H9 (cell line): ENCODE measurements at regions not wholly inside any gene's neighbourhood (a gene's known extent, or its start where the extent isn't known, plus 50 kb on each side); places are given as distances from the start of the nearest gene placed in this dataset.

Experiments used
- DNase-seq: peaks from one replicate; pipeline ENCODE4 v3.0.0-alpha.2; 2017
- H2AFZ ChIP-seq: one replicate; pipeline ENCODE4 v1.6.1; 2013; ENCODE audit warnings: mild to moderate bottlenecking, low read length, control low read depth, moderate library complexity
- H2AK5ac ChIP-seq: 2 replicates; pipeline ENCODE4 v1.6.1; 2013; ENCODE audit warnings: low read length, control low read depth, mixed read lengths; ENCODE audit not compliant: insufficient read length
- H2BK120ac ChIP-seq: one replicate; pipeline ENCODE4 v1.6.1; 2013; ENCODE audit warnings: low read depth, mild to moderate bottlenecking, low read length, control low read depth, inconsistent platforms; ENCODE audit not compliant: poor library complexity, severe bottlenecking
- H2BK12ac ChIP-seq: 2 replicates; pipeline ENCODE4 v1.6.1; 2013; ENCODE audit warnings: low read length, control low read depth, mixed read lengths, low read depth; ENCODE audit not compliant: insufficient read length
- H2BK15ac ChIP-seq: 2 replicates; pipeline ENCODE4 v1.6.1; 2013; ENCODE audit warnings: low read depth, low read length, control low read depth
- H2BK20ac ChIP-seq: one replicate; pipeline ENCODE4 v1.6.1; 2013; ENCODE audit warnings: low read depth, mild to moderate bottlenecking, low read length, control low read depth, inconsistent platforms; ENCODE audit not compliant: poor library complexity, severe bottlenecking
- H2BK5ac ChIP-seq: 2 replicates; pipeline ENCODE4 v1.6.1; 2013; ENCODE audit warnings: low read length, control low read depth, mixed read lengths; ENCODE audit not compliant: insufficient read length
- H3K14ac ChIP-seq: 2 replicates; pipeline ENCODE4 v1.6.1; 2013; ENCODE audit warnings: low read length, control low read depth; ENCODE audit not compliant: insufficient read depth
- H3K18ac ChIP-seq: 2 replicates; pipeline ENCODE4 v1.6.1; 2013; ENCODE audit warnings: low read depth, mild to moderate bottlenecking, mixed read lengths, low read length, control low read depth; ENCODE audit not compliant: insufficient read length
- H3K23ac ChIP-seq: 2 replicates; pipeline ENCODE4 v1.6.1; 2013; ENCODE audit warnings: low read length, control low read depth, mixed read lengths, low read depth; ENCODE audit not compliant: insufficient read length
- H3K23me2 ChIP-seq: 2 replicates; pipeline ENCODE4 v1.6.1; 2013; ENCODE audit warnings: low read depth, mild to moderate bottlenecking, mixed read lengths, low read length, control low read depth; ENCODE audit not compliant: insufficient read length, poor library complexity, severe bottlenecking
- H3K27ac ChIP-seq: 2 replicates; pipeline ENCODE4 v1.5.1; 2013; ENCODE audit warnings: low read length, control low read depth, mixed read lengths, low read depth; ENCODE audit not compliant: insufficient read length
- H3K27me3 ChIP-seq: 2 replicates; pipeline ENCODE4 v1.6.1; 2013; ENCODE audit warnings: low read length, control low read depth, inconsistent platforms; ENCODE audit not compliant: insufficient read depth
- H3K4ac ChIP-seq: 2 replicates; pipeline ENCODE4 v1.6.1; 2013; ENCODE audit warnings: low read depth, mild to moderate bottlenecking, control low read depth, inconsistent platforms, low read length, moderate library complexity
- H3K4me1 ChIP-seq: 2 replicates; pipeline ENCODE4 v1.6.1; 2013; ENCODE audit warnings: low read length, control low read depth, inconsistent platforms; ENCODE audit not compliant: insufficient read depth
- H3K4me2 ChIP-seq: 2 replicates; pipeline ENCODE4 v1.6.1; 2013; ENCODE audit warnings: low read length, control low read depth, mixed read lengths; ENCODE audit not compliant: insufficient read length, insufficient read depth
- H3K56ac ChIP-seq: 2 replicates; pipeline ENCODE4 v1.6.1; 2013; ENCODE audit warnings: low read depth, mild to moderate bottlenecking, mixed read lengths, low read length, control low read depth; ENCODE audit not compliant: insufficient read length
- H3K79me1 ChIP-seq: 2 replicates; pipeline ENCODE4 v1.6.1; 2013; ENCODE audit warnings: low read depth, mild to moderate bottlenecking, moderate library complexity, low read length, control low read depth, inconsistent platforms; ENCODE audit not compliant: insufficient read depth, poor library complexity, severe bottlenecking
- H3K79me2 ChIP-seq: 2 replicates; pipeline ENCODE4 v1.6.1; 2013; ENCODE audit warnings: low read length, control low read depth, inconsistent platforms; ENCODE audit not compliant: insufficient read depth
- H3K9ac ChIP-seq: 2 replicates; pipeline ENCODE4 v1.6.1; 2013; ENCODE audit warnings: low read length, control low read depth, mixed read lengths; ENCODE audit not compliant: insufficient read length; ENCODE audit errors: extremely low read depth
- H3K9me3 ChIP-seq: one replicate; pipeline ENCODE4 v1.6.1; 2013; ENCODE audit warnings: low read depth, low read length, inconsistent platforms; ENCODE audit not compliant: control insufficient read depth
- H3T11ph ChIP-seq: one replicate; pipeline ENCODE4 v1.6.1; 2013; ENCODE audit warnings: mild to moderate bottlenecking, low read length, control low read depth, inconsistent platforms
- H4K20me1 ChIP-seq: one replicate; pipeline ENCODE4 v1.6.1; 2013; ENCODE audit not compliant: control insufficient read depth, insufficient read length, insufficient read depth
- H4K5ac ChIP-seq: 2 replicates; pipeline ENCODE4 v1.6.1; 2013; ENCODE audit warnings: low read depth, mild to moderate bottlenecking, mixed read lengths, low read length, control low read depth; ENCODE audit not compliant: insufficient read length
- H4K8ac ChIP-seq: replicated peaks from 2 replicates; pipeline ENCODE4 v1.6.1; 2013; ENCODE audit warnings: low read length, control low read depth, mixed read lengths, low read depth; ENCODE audit not compliant: insufficient read length
- H4K91ac ChIP-seq: 2 replicates; pipeline ENCODE4 v1.6.1; 2013; ENCODE audit warnings: low read depth, mild to moderate bottlenecking, moderate library complexity, mixed read lengths, low read length, control low read depth; ENCODE audit not compliant: insufficient read length
- H3K27ac Mint-ChIP-seq, 3 experiments: 2 replicates in 2 of 3; 3 replicates in 1 of 3; pipeline ENCODE4 v1.8.0; 2020 to 2021; ENCODE audit warnings: mixed read lengths in 3 of 3, mild to moderate bottlenecking in 1 of 3, moderate library complexity in 1 of 3
- H3K27me3 Mint-ChIP-seq: 2 replicates; pipeline ENCODE4 v1.8.0; 2021; ENCODE audit warnings: low read depth, mild to moderate bottlenecking, moderate library complexity, mixed read lengths
- H3K36me3 Mint-ChIP-seq, 3 experiments: 2 replicates in 2 of 3; 3 replicates in 1 of 3; pipeline ENCODE4 v1.8.0; 2020 to 2021; ENCODE audit warnings: low read depth in 3 of 3, mixed read lengths in 3 of 3; ENCODE audit not compliant: insufficient read depth in 1 of 3
- H3K4me1 Mint-ChIP-seq, 2 experiments: 2 replicates each; pipeline ENCODE4 v1.8.0; 2020; ENCODE audit warnings: mixed read lengths in 2 of 2
- H3K4me3 Mint-ChIP-seq, 2 experiments: 2 replicates in 1 of 2; 3 replicates in 1 of 2; pipeline ENCODE4 v1.8.0; 2020 to 2021; ENCODE audit warnings: mild to moderate bottlenecking in 2 of 2, mixed read lengths in 2 of 2, moderate library complexity in 1 of 2
- H3K9me3 Mint-ChIP-seq, 2 experiments: 2 replicates in 1 of 2; 3 replicates in 1 of 2; pipeline ENCODE4 v1.8.0; 2020; ENCODE audit warnings: mild to moderate bottlenecking in 2 of 2, mixed read lengths in 2 of 2, moderate library complexity in 1 of 2
- WGBS: extraction: QIAGEN DNeasy Blood & Tissue Kit; methylation state at CpG from one replicate; pipeline ENCODE4 v1.1.7; 2013; ENCODE audit warnings: missing lambda C conversion rate, low lambda C conversion rate, mixed read lengths; ENCODE audit not compliant: insufficient read length; ENCODE audit errors: extremely low coverage; 5-methylcytosine and 5-hydroxymethylcytosine counted together
- TF ChIP-seq, protein P1 (sequence below): fragments of 200-600 bp; sonication (generic); conservative IDR thresholded peaks from 3 replicates; pipeline ENCODE4 v1.8.0; 2021; ENCODE audit warnings: antibody characterized with exemption, mild to moderate bottlenecking

DNA sequence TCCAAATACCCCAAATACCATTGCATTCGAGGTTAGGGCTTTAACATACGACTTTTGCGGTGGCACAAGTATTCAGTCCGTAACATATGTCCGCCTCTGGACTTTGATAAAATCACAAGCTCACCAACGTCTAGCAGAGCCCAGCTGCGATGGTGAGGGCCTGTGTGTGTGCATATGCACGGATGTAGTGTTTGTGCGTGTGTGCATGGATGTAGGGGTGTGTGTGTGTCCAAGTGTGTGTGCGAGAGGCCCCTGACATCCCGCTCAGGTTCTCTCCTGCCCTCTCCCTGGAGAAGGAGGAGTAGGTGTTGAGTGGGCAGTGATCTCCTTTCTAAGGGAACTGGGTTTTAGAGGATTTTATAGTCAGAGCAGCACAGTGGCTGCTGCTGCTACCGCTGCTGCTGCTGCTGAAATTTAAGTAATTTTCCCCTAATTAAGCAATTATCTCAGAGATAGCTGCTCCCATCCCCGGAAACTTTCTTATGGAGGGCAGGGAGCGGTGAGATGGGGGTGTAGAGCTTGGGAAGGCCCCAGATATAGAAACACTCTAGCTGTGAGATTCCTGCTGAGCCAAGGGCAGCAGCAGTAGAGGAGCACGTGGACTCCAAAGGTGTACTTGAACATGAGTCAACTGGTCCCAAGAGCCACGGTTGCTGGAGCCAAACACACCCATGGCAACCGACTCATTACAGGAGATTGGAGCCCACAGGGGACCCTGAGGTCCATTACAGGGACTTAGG lies 121.7 kb upstream of the SDK2 start:
- Histone ChIP-seq H3T11ph (no peak overlapping the region), H4K8ac (no peak overlapping the region), H3K27me3 (no peaks in the 10 kb centered on the region), H3K23me2 (no peaks in the 10 kb centered on the region), H3K79me1 (no peaks in the 10 kb centered on the region), H2AK5ac (no peak overlapping the region), H3K56ac (no peak overlapping the region), H2BK5ac (no peak overlapping the region), H4K91ac (no peak overlapping the region), H4K5ac (no peak overlapping the region), H2BK120ac (no peak overlapping the region), H2BK15ac (no peak overlapping the region), H3K14ac (no peak overlapping the region; the same call in 1 of the 2 replicates), H3K4me1 (no peaks in the 10 kb centered on the region), H2BK12ac (no peak overlapping the region), H3K9me3 (no peaks in the 10 kb centered on the region), H3K27ac (no peak overlapping the region), H2AFZ (no peak overlapping the region), H3K18ac (no peak overlapping the region), H3K79me2 (no peaks in the 10 kb centered on the region), H4K20me1 (no peaks in the 10 kb centered on the region), H3K4me2 (no peak overlapping the region), H3K23ac (no peak overlapping the region), H2BK20ac (no peak overlapping the region), H3K9ac (no peak overlapping the region), H3K4ac (no peak overlapping the region)
- no peak overlapping the region for H3K4me3 Mint-ChIP-seq
- H3K27ac Mint-ChIP-seq: peak overlapping the region in 1 of 3 experiments; percentile 75; a peak in 1 of 7 replicates
- H3K4me1 Mint-ChIP-seq: no peaks in the 10 kb centered on the region
- no peak for DNase-seq
- no peaks in the 10 kb centered on the region for H3K9me3 Mint-ChIP-seq
- no CpG with 5 or more reads among the region's 17 CpGs for WGBS
- TF ChIP-seq, protein P1, sequence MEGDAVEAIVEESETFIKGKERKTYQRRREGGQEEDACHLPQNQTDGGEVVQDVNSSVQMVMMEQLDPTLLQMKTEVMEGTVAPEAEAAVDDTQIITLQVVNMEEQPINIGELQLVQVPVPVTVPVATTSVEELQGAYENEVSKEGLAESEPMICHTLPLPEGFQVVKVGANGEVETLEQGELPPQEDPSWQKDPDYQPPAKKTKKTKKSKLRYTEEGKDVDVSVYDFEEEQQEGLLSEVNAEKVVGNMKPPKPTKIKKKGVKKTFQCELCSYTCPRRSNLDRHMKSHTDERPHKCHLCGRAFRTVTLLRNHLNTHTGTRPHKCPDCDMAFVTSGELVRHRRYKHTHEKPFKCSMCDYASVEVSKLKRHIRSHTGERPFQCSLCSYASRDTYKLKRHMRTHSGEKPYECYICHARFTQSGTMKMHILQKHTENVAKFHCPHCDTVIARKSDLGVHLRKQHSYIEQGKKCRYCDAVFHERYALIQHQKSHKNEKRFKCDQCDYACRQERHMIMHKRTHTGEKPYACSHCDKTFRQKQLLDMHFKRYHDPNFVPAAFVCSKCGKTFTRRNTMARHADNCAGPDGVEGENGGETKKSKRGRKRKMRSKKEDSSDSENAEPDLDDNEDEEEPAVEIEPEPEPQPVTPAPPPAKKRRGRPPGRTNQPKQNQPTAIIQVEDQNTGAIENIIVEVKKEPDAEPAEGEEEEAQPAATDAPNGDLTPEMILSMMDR: no peak
- H3K36me3 Mint-ChIP-seq: no peaks in the 10 kb centered on the region
- peaks cover 13% of the 10 kb centered on the region for H3K27me3 Mint-ChIP-seq
